H1 (cell line): ENCODE measurements at regions not wholly inside any gene's neighbourhood (a gene's known extent, or its start where the extent isn't known, plus 50 kb on each side); places are given as distances from the start of the nearest gene placed in this dataset.

Experiments
- CTCF ChIA-PET: fragments of 300-600 bp; sonication (Branson Sonifier 250); formaldehyde crosslinking; loops from one replicate; lab custom pipeline; 2021; ENCODE audit not compliant: partially characterized antibody; lab: Charles Lee
- POLR2A ChIA-PET: fragments of 300-600 bp; sonication (Branson Sonifier 250); formaldehyde crosslinking; loops from one replicate; lab custom pipeline; 2021; ENCODE audit warnings: inconsistent platforms; ENCODE audit not compliant: partially characterized antibody; lab: Charles Lee
- DNase-seq, 2 experiments: peaks; one replicate each; pipeline versions ENCODE4 v3.0.0 to v3.0.0-alpha.2; 2010 to 2022; ENCODE audit warnings: low spot score in 2 of 2, low read depth in 1 of 2, mixed read lengths in 1 of 2
- FAIRE-seq: peaks from 2 replicates; lab custom pipeline; 2011; peaks lifted over from hg19 to GRCh38; lab: Jason Lieb, UNC
- H2AFZ ChIP-seq: 2 replicates; pipeline ENCODE4 v1.8.1; 2012; ENCODE audit warnings: low read length, inconsistent platforms
- H2AK5ac ChIP-seq: 2 replicates; pipeline ENCODE4 v1.6.1; 2013; ENCODE audit warnings: low read depth, low read length
- H2BK120ac ChIP-seq: replicated peaks from 2 replicates; pipeline ENCODE3; 2013; ENCODE audit warnings: low read depth, low read length, inconsistent platforms
- H2BK12ac ChIP-seq: 2 replicates; pipeline ENCODE4 v1.6.1; 2013; ENCODE audit warnings: low read depth, low read length
- H2BK15ac ChIP-seq: 2 replicates; pipeline ENCODE4 v1.6.1; 2013; ENCODE audit warnings: low read length
- H2BK20ac ChIP-seq: 2 replicates; pipeline ENCODE4 v1.6.1; 2013; ENCODE audit warnings: low read length
- H2BK5ac ChIP-seq: 2 replicates; pipeline ENCODE4 v1.6.1; 2013; ENCODE audit warnings: low read depth, low read length
- H3K14ac ChIP-seq: 2 replicates; pipeline ENCODE4 v1.6.1; 2013; ENCODE audit warnings: inconsistent platforms; ENCODE audit not compliant: insufficient read length
- H3K18ac ChIP-seq: 2 replicates; pipeline ENCODE4 v1.6.1; 2013; ENCODE audit warnings: low read length; ENCODE audit errors: extremely low read depth
- H3K23ac ChIP-seq: 2 replicates; pipeline ENCODE4 v1.6.1; 2013; ENCODE audit warnings: inconsistent platforms; ENCODE audit not compliant: insufficient read length
- H3K23me2 ChIP-seq: 2 replicates; pipeline ENCODE4 v1.6.1; 2013; ENCODE audit warnings: low read depth, low read length
- H3K27ac ChIP-seq: 2 replicates; pipeline ENCODE4 v1.6.1; 2011; ENCODE audit warnings: low read depth, low read length, inconsistent platforms
- H3K27me3 ChIP-seq, 4 experiments: replicated peaks in 1 of 4; 1 replicate in 1 of 4; 2 replicates in 3 of 4; pipeline versions ENCODE4 v1.6.1 to v1.8.1; 2011 to 2013; ENCODE audit warnings: low read length in 3 of 4, mild to moderate bottlenecking in 3 of 4, inconsistent platforms in 2 of 4, mixed read lengths in 2 of 4, moderate library complexity in 1 of 4; ENCODE audit not compliant: control insufficient read depth in 3 of 4, insufficient read depth in 3 of 4; ENCODE audit errors: extremely low read depth in 1 of 4
- H3K36me3 ChIP-seq, 4 experiments: 2 replicates each; pipeline versions ENCODE4 v1.6.1 to v1.8.1; 2011 to 2013; ENCODE audit warnings: mild to moderate bottlenecking in 4 of 4, low read length in 3 of 4, moderate library complexity in 2 of 4, control low read depth in 1 of 4, inconsistent platforms in 1 of 4; ENCODE audit not compliant: insufficient read depth in 4 of 4, control insufficient read depth in 2 of 4
- H3K4ac ChIP-seq: replicated peaks from 2 replicates; pipeline ENCODE3; 2013; ENCODE audit warnings: low read length, low read depth, mixed read lengths, inconsistent platforms; ENCODE audit not compliant: insufficient read length
- H3K4me1 ChIP-seq, 4 experiments: replicated peaks in 1 of 4; 1 replicate in 1 of 4; 2 replicates in 3 of 4; pipeline versions ENCODE4 v1.6.1 to v1.8.1; 2011 to 2013; ENCODE audit warnings: low read length in 3 of 4, inconsistent platforms in 2 of 4, mixed read lengths in 1 of 4; ENCODE audit not compliant: insufficient read depth in 4 of 4, control insufficient read depth in 3 of 4
- H3K4me2 ChIP-seq, 2 experiments: 2 replicates each; pipeline versions ENCODE4 v1.6.1 to v1.8.1; 2011 to 2013; ENCODE audit warnings: low read depth in 2 of 2, low read length in 2 of 2, control low read depth in 1 of 2, inconsistent platforms in 1 of 2, mild to moderate bottlenecking in 1 of 2; ENCODE audit not compliant: insufficient read depth in 1 of 2
- H3K4me3 ChIP-seq, 4 experiments: fragments of 200-600, 300-600 bp in 1 of 4; sonication (generic), shearing (Covaris generic), sonication (Bioruptor Twin) in 1 of 4; 2 replicates each; pipeline versions ENCODE4 v1.5.1 to v1.8.1; 2011 to 2016; ENCODE audit warnings: low read length in 4 of 4, low read depth in 3 of 4, control low read depth in 2 of 4, inconsistent platforms in 2 of 4, mild to moderate bottlenecking in 2 of 4, mixed read lengths in 1 of 4, moderate library complexity in 1 of 4; ENCODE audit not compliant: insufficient read depth in 2 of 4; ENCODE audit errors: extremely low read depth in 1 of 4
- H3K56ac ChIP-seq: replicated peaks from 2 replicates; pipeline ENCODE3; 2013; ENCODE audit warnings: low read depth, mild to moderate bottlenecking, mixed read lengths, low read length, inconsistent platforms; ENCODE audit not compliant: insufficient read length
- H3K79me1 ChIP-seq: 2 replicates; pipeline ENCODE4 v1.6.1; 2013; ENCODE audit warnings: low read depth, low read length, control low read depth
- H3K79me2 ChIP-seq, 2 experiments: 2 replicates each; pipeline versions ENCODE4 v1.6.1 to v1.8.1; 2012 to 2013; ENCODE audit warnings: low read length in 2 of 2, mild to moderate bottlenecking in 2 of 2, inconsistent platforms in 1 of 2; ENCODE audit not compliant: insufficient read depth in 2 of 2, control insufficient read depth in 1 of 2
- H3K9ac ChIP-seq, 4 experiments: replicated peaks in 1 of 4; 1 replicate in 1 of 4; 2 replicates in 3 of 4; pipeline versions ENCODE4 v1.6.1 to v1.8.1; 2011 to 2013; ENCODE audit warnings: low read depth in 3 of 4, low read length in 3 of 4, control low read depth in 2 of 4, mild to moderate bottlenecking in 2 of 4, moderate library complexity in 2 of 4, inconsistent platforms in 1 of 4; ENCODE audit errors: extremely low read depth in 1 of 4
- H3K9me3 ChIP-seq, 2 experiments: 2 replicates each; pipeline versions ENCODE4 v1.6.1 to v1.8.1; 2012 to 2013; ENCODE audit warnings: mild to moderate bottlenecking in 2 of 2, moderate library complexity in 2 of 2, control low read depth in 1 of 2, inconsistent platforms in 1 of 2, low read depth in 1 of 2, low read length in 1 of 2, mixed read lengths in 1 of 2; ENCODE audit not compliant: insufficient read depth in 2 of 2
- H4K20me1 ChIP-seq, 2 experiments: replicated peaks in 1 of 2; 2 replicates each; pipeline versions ENCODE3 to v1.8.1; 2011 to 2013; ENCODE audit warnings: inconsistent platforms in 2 of 2, low read length in 2 of 2, mild to moderate bottlenecking in 1 of 2; ENCODE audit not compliant: insufficient read depth in 2 of 2, control insufficient read depth in 1 of 2
- H4K5ac ChIP-seq: 2 replicates; pipeline ENCODE4 v1.6.1; 2013; ENCODE audit warnings: low read length, low read depth, mixed read lengths, inconsistent platforms; ENCODE audit not compliant: insufficient read length
- H4K8ac ChIP-seq: 2 replicates; pipeline ENCODE4 v1.8.0; 2013; ENCODE audit warnings: mild to moderate bottlenecking, moderate library complexity, low read length, inconsistent platforms; ENCODE audit not compliant: insufficient read depth; ENCODE audit errors: extremely low read depth
- H4K91ac ChIP-seq: replicated peaks from 2 replicates; pipeline ENCODE3; 2013; ENCODE audit warnings: low read length, mixed read lengths, inconsistent platforms; ENCODE audit not compliant: insufficient read length
- EGR1 ChIP-seq: IDR thresholded peaks from 2 replicates; pipeline ENCODE4 v1.6.1; 2011; ENCODE audit warnings: low read depth, low read length, borderline replicate concordance
- WGBS, 2 experiments: shearing (Covaris generic) in 1 of 2; methylation state at CpG; one replicate each; pipeline versions ENCODE4 v1.1.6 to v1.1.7; 2013 to 2015; ENCODE audit warnings: low lambda C conversion rate in 2 of 2, mixed read lengths in 2 of 2, inconsistent platforms in 1 of 2, low coverage in 1 of 2, missing lambda C conversion rate in 1 of 2; ENCODE audit not compliant: insufficient replicate concordance in 2 of 2, insufficient coverage in 1 of 2, insufficient read length in 1 of 2; ENCODE audit errors: extremely low coverage in 1 of 2, missing lambda C conversion rate in 1 of 2; 5-methylcytosine and 5-hydroxymethylcytosine counted together

GRCh38 chr11:45383224-45383623 is 97.1 kb upstream of the SYT13 start:
- Histone ChIP-seq H3K23ac (no peak overlapping the region), H3K36me3 (no peaks in the 10 kb centered on the region), H2BK20ac (0 out of 2 replicates have a peak overlapping the region, but pooled peaks have one; percentile 34), H3K27ac (no peak overlapping the region), H2BK15ac (no peak overlapping the region), H3K4me2 (no peak overlapping the region), H2AK5ac (no peak overlapping the region), H3K18ac (no peak overlapping the region), H2AFZ (no peak overlapping the region), H2BK5ac (no peak overlapping the region), H4K20me1 (no peaks in the 10 kb centered on the region), H3K9me3 (no peaks in the 10 kb centered on the region), H4K8ac (0 out of 2 replicates have a peak overlapping the region, but pooled peaks have one; percentile 32), H3K9ac (no peak overlapping the region), H3K56ac (no peak overlapping the region), H2BK120ac (no peak overlapping the region), H3K27me3 (no peaks in the 10 kb centered on the region; a peak in 1 of 7 replicates), H4K5ac (no peak overlapping the region), H3K4me3 (no peak overlapping the region), H2BK12ac (no peak overlapping the region), H3K79me2 (no peaks in the 10 kb centered on the region), H3K79me1 (no peaks in the 10 kb centered on the region), H3K4me1 (peaks cover 0 to 2% (median 0%) of the 10 kb centered on the region in 4 experiments; a peak in 2 of 7 replicates), H3K14ac (no peak overlapping the region), H3K23me2 (no peaks in the 10 kb centered on the region), H3K4ac (no peak overlapping the region), H4K91ac (no peak overlapping the region)
- WGBS, 2 experiments: 80% methylated on average over 6 of the region's 6 CpGs; no CpG with 5 or more reads in 1 of the 2 experiments
- FAIRE-seq: no peak
- DNase-seq: no peak
- TF ChIP-seq EGR1: no peak
- CTCF ChIA-PET: interaction anchor here (1.0 to 3.6 kb wide), 5 partner anchors 10 to 388 kb away, joined by 3 to 22 read pairs (median 6); no protein-coding TSS in a partner anchor
- POLR2A ChIA-PET: no interaction called here
